H1 (cell line): ENCODE measurements at regions not wholly inside any gene's neighbourhood (a gene's known extent, or its start where the extent isn't known, plus 50 kb on each side); places are given as distances from the start of the nearest gene placed in this dataset.
"Not testable (repeated sequence)": the region's sequence is repeated elsewhere in the genome, so short reads cannot be mapped to it uniquely, and the experiment has no call there.

Experiments used
- CTCF ChIA-PET: fragments of 300-600 bp; sonication (Branson Sonifier 250); formaldehyde crosslinking; loops from one replicate; lab custom pipeline; 2021; ENCODE audit not compliant: partially characterized antibody; lab: Charles Lee
- POLR2A ChIA-PET: fragments of 300-600 bp; sonication (Branson Sonifier 250); formaldehyde crosslinking; loops from one replicate; lab custom pipeline; 2021; ENCODE audit warnings: inconsistent platforms; ENCODE audit not compliant: partially characterized antibody; lab: Charles Lee
- DNase-seq, 2 experiments: peaks; one replicate each; pipeline versions ENCODE4 v3.0.0 to v3.0.0-alpha.2; 2010 to 2022; ENCODE audit warnings: low spot score in 2 of 2, low read depth in 1 of 2, mixed read lengths in 1 of 2
- FAIRE-seq: peaks from 2 replicates; lab custom pipeline; 2011; peaks lifted over from hg19 to GRCh38; lab: Jason Lieb, UNC
- H2AFZ ChIP-seq: 2 replicates; pipeline ENCODE4 v1.8.1; 2012; ENCODE audit warnings: low read length, inconsistent platforms
- H2AK5ac ChIP-seq: 2 replicates; pipeline ENCODE4 v1.6.1; 2013; ENCODE audit warnings: low read depth, low read length
- H2BK120ac ChIP-seq: replicated peaks from 2 replicates; pipeline ENCODE3; 2013; ENCODE audit warnings: low read depth, low read length, inconsistent platforms
- H2BK12ac ChIP-seq: 2 replicates; pipeline ENCODE4 v1.6.1; 2013; ENCODE audit warnings: low read depth, low read length
- H2BK15ac ChIP-seq: 2 replicates; pipeline ENCODE4 v1.6.1; 2013; ENCODE audit warnings: low read length
- H2BK20ac ChIP-seq: 2 replicates; pipeline ENCODE4 v1.6.1; 2013; ENCODE audit warnings: low read length
- H2BK5ac ChIP-seq: 2 replicates; pipeline ENCODE4 v1.6.1; 2013; ENCODE audit warnings: low read depth, low read length
- H3K14ac ChIP-seq: 2 replicates; pipeline ENCODE4 v1.6.1; 2013; ENCODE audit warnings: inconsistent platforms; ENCODE audit not compliant: insufficient read length
- H3K18ac ChIP-seq: 2 replicates; pipeline ENCODE4 v1.6.1; 2013; ENCODE audit warnings: low read length; ENCODE audit errors: extremely low read depth
- H3K23ac ChIP-seq: 2 replicates; pipeline ENCODE4 v1.6.1; 2013; ENCODE audit warnings: inconsistent platforms; ENCODE audit not compliant: insufficient read length
- H3K23me2 ChIP-seq: 2 replicates; pipeline ENCODE4 v1.6.1; 2013; ENCODE audit warnings: low read depth, low read length
- H3K27ac ChIP-seq: 2 replicates; pipeline ENCODE4 v1.6.1; 2011; ENCODE audit warnings: low read depth, low read length, inconsistent platforms
- H3K27me3 ChIP-seq, 4 experiments: replicated peaks in 1 of 4; 1 replicate in 1 of 4; 2 replicates in 3 of 4; pipeline versions ENCODE4 v1.6.1 to v1.8.1; 2011 to 2013; ENCODE audit warnings: low read length in 3 of 4, mild to moderate bottlenecking in 3 of 4, inconsistent platforms in 2 of 4, mixed read lengths in 2 of 4, moderate library complexity in 1 of 4; ENCODE audit not compliant: control insufficient read depth in 3 of 4, insufficient read depth in 3 of 4; ENCODE audit errors: extremely low read depth in 1 of 4
- H3K36me3 ChIP-seq, 4 experiments: 2 replicates each; pipeline versions ENCODE4 v1.6.1 to v1.8.1; 2011 to 2013; ENCODE audit warnings: mild to moderate bottlenecking in 4 of 4, low read length in 3 of 4, moderate library complexity in 2 of 4, control low read depth in 1 of 4, inconsistent platforms in 1 of 4; ENCODE audit not compliant: insufficient read depth in 4 of 4, control insufficient read depth in 2 of 4
- H3K4ac ChIP-seq: replicated peaks from 2 replicates; pipeline ENCODE3; 2013; ENCODE audit warnings: low read length, low read depth, mixed read lengths, inconsistent platforms; ENCODE audit not compliant: insufficient read length
- H3K4me1 ChIP-seq, 4 experiments: replicated peaks in 1 of 4; 1 replicate in 1 of 4; 2 replicates in 3 of 4; pipeline versions ENCODE4 v1.6.1 to v1.8.1; 2011 to 2013; ENCODE audit warnings: low read length in 3 of 4, inconsistent platforms in 2 of 4, mixed read lengths in 1 of 4; ENCODE audit not compliant: insufficient read depth in 4 of 4, control insufficient read depth in 3 of 4
- H3K4me2 ChIP-seq, 2 experiments: 2 replicates each; pipeline versions ENCODE4 v1.6.1 to v1.8.1; 2011 to 2013; ENCODE audit warnings: low read depth in 2 of 2, low read length in 2 of 2, control low read depth in 1 of 2, inconsistent platforms in 1 of 2, mild to moderate bottlenecking in 1 of 2; ENCODE audit not compliant: insufficient read depth in 1 of 2
- H3K4me3 ChIP-seq, 4 experiments: fragments of 200-600, 300-600 bp in 1 of 4; sonication (generic), shearing (Covaris generic), sonication (Bioruptor Twin) in 1 of 4; 2 replicates each; pipeline versions ENCODE4 v1.5.1 to v1.8.1; 2011 to 2016; ENCODE audit warnings: low read length in 4 of 4, low read depth in 3 of 4, control low read depth in 2 of 4, inconsistent platforms in 2 of 4, mild to moderate bottlenecking in 2 of 4, mixed read lengths in 1 of 4, moderate library complexity in 1 of 4; ENCODE audit not compliant: insufficient read depth in 2 of 4; ENCODE audit errors: extremely low read depth in 1 of 4
- H3K56ac ChIP-seq: replicated peaks from 2 replicates; pipeline ENCODE3; 2013; ENCODE audit warnings: low read depth, mild to moderate bottlenecking, mixed read lengths, low read length, inconsistent platforms; ENCODE audit not compliant: insufficient read length
- H3K79me1 ChIP-seq: 2 replicates; pipeline ENCODE4 v1.6.1; 2013; ENCODE audit warnings: low read depth, low read length, control low read depth
- H3K79me2 ChIP-seq, 2 experiments: 2 replicates each; pipeline versions ENCODE4 v1.6.1 to v1.8.1; 2012 to 2013; ENCODE audit warnings: low read length in 2 of 2, mild to moderate bottlenecking in 2 of 2, inconsistent platforms in 1 of 2; ENCODE audit not compliant: insufficient read depth in 2 of 2, control insufficient read depth in 1 of 2
- H3K9ac ChIP-seq, 4 experiments: replicated peaks in 1 of 4; 1 replicate in 1 of 4; 2 replicates in 3 of 4; pipeline versions ENCODE4 v1.6.1 to v1.8.1; 2011 to 2013; ENCODE audit warnings: low read depth in 3 of 4, low read length in 3 of 4, control low read depth in 2 of 4, mild to moderate bottlenecking in 2 of 4, moderate library complexity in 2 of 4, inconsistent platforms in 1 of 4; ENCODE audit errors: extremely low read depth in 1 of 4
- H3K9me3 ChIP-seq, 2 experiments: 2 replicates each; pipeline versions ENCODE4 v1.6.1 to v1.8.1; 2012 to 2013; ENCODE audit warnings: mild to moderate bottlenecking in 2 of 2, moderate library complexity in 2 of 2, control low read depth in 1 of 2, inconsistent platforms in 1 of 2, low read depth in 1 of 2, low read length in 1 of 2, mixed read lengths in 1 of 2; ENCODE audit not compliant: insufficient read depth in 2 of 2
- H4K20me1 ChIP-seq, 2 experiments: replicated peaks in 1 of 2; 2 replicates each; pipeline versions ENCODE3 to v1.8.1; 2011 to 2013; ENCODE audit warnings: inconsistent platforms in 2 of 2, low read length in 2 of 2, mild to moderate bottlenecking in 1 of 2; ENCODE audit not compliant: insufficient read depth in 2 of 2, control insufficient read depth in 1 of 2
- H4K5ac ChIP-seq: 2 replicates; pipeline ENCODE4 v1.6.1; 2013; ENCODE audit warnings: low read length, low read depth, mixed read lengths, inconsistent platforms; ENCODE audit not compliant: insufficient read length
- H4K8ac ChIP-seq: 2 replicates; pipeline ENCODE4 v1.8.0; 2013; ENCODE audit warnings: mild to moderate bottlenecking, moderate library complexity, low read length, inconsistent platforms; ENCODE audit not compliant: insufficient read depth; ENCODE audit errors: extremely low read depth
- H4K91ac ChIP-seq: replicated peaks from 2 replicates; pipeline ENCODE3; 2013; ENCODE audit warnings: low read length, mixed read lengths, inconsistent platforms; ENCODE audit not compliant: insufficient read length
- ASH2L ChIP-seq: fragments of 200-600, 300-600 bp; sonication (generic); IDR thresholded peaks from one replicate; pipeline ENCODE4 v1.7.1; 2017; ENCODE audit warnings: low read length
- FOSL1 ChIP-seq: IDR thresholded peaks from 2 replicates; pipeline ENCODE4 v1.6.1; 2011; ENCODE audit warnings: mild to moderate bottlenecking, low read depth, low read length, moderate library complexity; ENCODE audit not compliant: insufficient read depth
- SAP30 ChIP-seq: fragments of 300-600 bp; sonication (generic); IDR thresholded peaks from 2 replicates; pipeline ENCODE4 v1.7.1; 2012; ENCODE audit warnings: low read length, moderate library complexity, mild to moderate bottlenecking, inconsistent platforms; ENCODE audit not compliant: insufficient read depth, insufficient replicate concordance
- SP1 ChIP-seq: IDR thresholded peaks from 2 replicates; pipeline ENCODE4 v1.6.1; 2011; ENCODE audit warnings: low read depth, low read length
- SUZ12 ChIP-seq: fragments of 200-600 bp; sonication (generic); IDR thresholded peaks from 2 replicates; pipeline ENCODE4 v1.6.1; 2012; ENCODE audit warnings: mild to moderate bottlenecking, inconsistent platforms, low read length, moderate library complexity, mixed read lengths
- TAF7 ChIP-seq: optimal IDR thresholded peaks from 2 replicates; pipeline ENCODE3; 2011; ENCODE audit warnings: low read depth, mild to moderate bottlenecking, inconsistent platforms, low read length, moderate library complexity, borderline replicate concordance
- WGBS, 2 experiments: shearing (Covaris generic) in 1 of 2; methylation state at CpG; one replicate each; pipeline versions ENCODE4 v1.1.6 to v1.1.7; 2013 to 2015; ENCODE audit warnings: low lambda C conversion rate in 2 of 2, mixed read lengths in 2 of 2, inconsistent platforms in 1 of 2, low coverage in 1 of 2, missing lambda C conversion rate in 1 of 2; ENCODE audit not compliant: insufficient replicate concordance in 2 of 2, insufficient coverage in 1 of 2, insufficient read length in 1 of 2; ENCODE audit errors: extremely low coverage in 1 of 2, missing lambda C conversion rate in 1 of 2; 5-methylcytosine and 5-hydroxymethylcytosine counted together

DNA sequence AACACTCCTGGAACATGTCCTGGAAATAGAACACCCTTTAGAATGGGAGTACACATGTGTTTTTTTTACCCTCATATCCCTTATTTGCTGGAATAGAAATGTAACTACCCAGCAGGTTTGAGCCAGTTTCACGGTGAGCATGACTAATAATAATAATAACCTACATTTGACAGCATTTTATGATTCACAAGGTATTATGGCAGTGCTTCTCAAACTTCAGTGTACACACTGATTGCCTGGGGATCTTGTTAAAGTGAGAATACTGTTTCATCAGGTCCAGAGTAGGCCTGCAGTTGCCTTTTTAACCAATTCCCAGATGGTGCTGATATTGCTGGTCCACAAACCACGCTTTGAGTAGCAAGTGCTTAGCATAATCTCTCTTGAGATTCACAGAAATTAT lies 63.9 kb downstream of the NFKBIZ start (continued):
- no peak for TF ChIP-seq ASH2L
- no peak for TF ChIP-seq FOSL1
- TF ChIP-seq SP1 = no peak
- no peak for TF ChIP-seq TAF7
- no peak for TF ChIP-seq SAP30
- TF ChIP-seq SUZ12 = no peak

DNA sequence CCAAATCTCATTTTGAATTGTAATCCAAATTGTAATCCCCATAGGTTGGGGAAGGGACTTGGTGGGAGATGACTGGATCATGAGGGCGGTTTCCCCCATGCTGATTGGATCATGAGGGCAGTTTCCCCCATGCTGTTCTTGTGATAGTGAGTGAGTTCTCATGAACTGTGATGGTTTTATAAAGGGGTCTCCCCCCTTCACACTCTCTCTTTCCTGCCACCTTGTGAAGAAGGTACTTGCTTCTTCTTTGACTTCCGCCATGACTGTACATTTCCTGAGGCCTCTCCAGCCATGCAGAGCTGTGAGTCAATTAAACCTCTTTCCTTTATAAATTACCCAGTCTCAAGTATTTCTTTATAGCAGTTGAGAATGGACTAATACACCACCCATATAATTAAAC lies 68.4 kb downstream of the NFKBIZ start:
- CTCF ChIA-PET, H3K36me3 ChIP-seq, H3K4ac ChIP-seq, FAIRE-seq, POLR2A ChIA-PET, H3K18ac ChIP-seq, H3K4me1 ChIP-seq, DNase-seq, H3K23ac ChIP-seq, H2AFZ ChIP-seq, H3K79me2 ChIP-seq, H3K27ac ChIP-seq, H3K79me1 ChIP-seq, H3K9me3 ChIP-seq, H3K27me3 ChIP-seq, H3K23me2 ChIP-seq, H2BK20ac ChIP-seq, H2BK15ac ChIP-seq, H4K5ac ChIP-seq, H4K20me1 ChIP-seq, H4K91ac ChIP-seq, H3K4me3 ChIP-seq, H3K9ac ChIP-seq, H4K8ac ChIP-seq, H2BK12ac ChIP-seq, H3K14ac ChIP-seq, H3K4me2 ChIP-seq, H2BK120ac ChIP-seq, H3K56ac ChIP-seq, H2AK5ac ChIP-seq, H2BK5ac ChIP-seq: not testable (repeated sequence)
- 95% methylated on average over 2 of the region's 2 CpGs; no CpG with 5 or more reads in 1 of the 2 experiments for WGBS, 2 experiments
